Right lobe of liver (tissue), 6 donors: ENCODE measurements at regions not wholly inside any gene's neighbourhood (a gene's known extent, or its start where the extent isn't known, plus 50 kb on each side); places are given as distances from the start of the nearest gene placed in this dataset.

ENCODE experiments used
- ATAC-seq, 4 donors: fragments of 200-7000 bp; cut with Tn5 transposase; one replicate each; pipeline ENCODE4 v1.9.1; 2020; ENCODE audit warnings: mild to moderate bottlenecking in 4 of 4, moderate library complexity in 4 of 4
- DNase-seq, 3 donors: peaks; one replicate each; pipeline ENCODE4 v3.0.0-alpha.2; 2020
- H3K27ac ChIP-seq, 3 donors: fragments of 200-600 bp; one replicate each; pipeline ENCODE4 v1.8.0; 2022
- H3K27me3 ChIP-seq, 2 donors: fragments of 200-600 bp; one replicate each; pipeline ENCODE4 v1.8.0; 2022
- H3K36me3 ChIP-seq, 4 donors: fragments of 200-600 bp; sonication (generic) in 1 of 4; one replicate each; pipeline versions ENCODE4 v1.5.1 to v1.8.0; 2017 to 2022; ENCODE audit warnings: control low read depth in 1 of 4
- H3K4me1 ChIP-seq, 4 donors: fragments of 200-600 bp; sonication (generic) in 1 of 4; one replicate each; pipeline versions ENCODE4 v1.5.1 to v1.8.0; 2017 to 2022; ENCODE audit warnings: control low read depth in 1 of 4
- H3K4me3 ChIP-seq, 3 donors: fragments of 200-600 bp; one replicate each; pipeline ENCODE4 v1.8.0; 2022
- H3K9me3 ChIP-seq, 4 donors: fragments of 200-600 bp; sonication (generic) in 1 of 4; one replicate each; pipeline versions ENCODE4 v1.5.1 to v1.8.0; 2017 to 2022; ENCODE audit warnings: control low read depth in 1 of 4
- POLR2A ChIP-seq: fragments of 450-650 bp; IDR thresholded peaks from one replicate; pipeline ENCODE4 v1.6.1; 2017; ENCODE audit warnings: antibody characterized with exemption, mild to moderate bottlenecking
- WGBS: methylation state at CpG from one replicate; pipeline ENCODE4 v1.1.6; 2018; ENCODE audit warnings: low coverage, low lambda C conversion rate; ENCODE audit not compliant: insufficient coverage; ENCODE audit errors: missing lambda C conversion rate; 5-methylcytosine and 5-hydroxymethylcytosine counted together
- intact Hi-C, 2 donors: fragments of 100-400 bp; cut with DNase I; formaldehyde crosslinking; loops; one replicate each; pipeline versions ENCODE4 v1.11.2 to v1.14.1; 2022
- TF ChIP-seq, protein P1 (sequence below), 4 donors: fragments of 200-600 bp in 3 of 4; fragments of 450-650 bp in 1 of 4; IDR thresholded peaks; one replicate each; pipeline versions ENCODE4 v1.5.1 to v1.8.0; 2016 to 2022; ENCODE audit warnings: antibody characterized with exemption in 4 of 4, mild to moderate bottlenecking in 2 of 4
- donor health status: DM: no; HTN: yes; CAD: no.
- donor health status: DM: no; HTN: no; CAD: no.
- donor health status: DM: no; HTN: no; CAD: no.
- donor health status: DM: no; HTN: yes; CAD: no.
- donor health status: DM: no; HTN: yes; CAD: no.

DNA sequence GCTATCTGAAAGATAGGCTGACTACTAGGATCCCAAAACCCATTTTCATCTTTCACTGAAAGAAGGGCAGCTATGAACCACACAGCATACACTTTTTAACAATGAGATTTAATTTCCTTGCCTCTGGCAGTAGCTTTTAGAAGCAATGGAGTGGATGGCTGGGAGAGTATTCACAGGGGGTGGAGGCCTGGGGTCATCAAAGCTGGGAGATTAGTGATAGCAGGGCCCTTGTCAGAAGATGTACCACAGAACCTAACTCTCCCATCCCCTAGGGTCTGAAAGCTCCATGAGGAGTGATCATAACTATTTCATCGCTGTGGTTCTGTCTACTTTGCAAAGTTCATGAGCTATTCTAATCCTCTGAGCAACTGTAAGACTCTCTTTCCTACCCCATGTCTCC lies 332.2 kb downstream of the PRELID2 start:
- Histone ChIP-seq H3K36me3 (no peaks in the 10 kb centered on the region), H3K4me1 (no peaks in the 10 kb centered on the region), H3K27ac (no peak overlapping the region), H3K27me3 (no peaks in the 10 kb centered on the region), H3K4me3 (no peak overlapping the region), H3K9me3 (no peaks in the 10 kb centered on the region)
- WGBS, result 83% methylated on average over 1 of the region's 1 CpG
- ATAC-seq (no peak), DNase-seq (no peak)
- intact Hi-C loops, result no loop called here
- TF ChIP-seq, protein P1, sequence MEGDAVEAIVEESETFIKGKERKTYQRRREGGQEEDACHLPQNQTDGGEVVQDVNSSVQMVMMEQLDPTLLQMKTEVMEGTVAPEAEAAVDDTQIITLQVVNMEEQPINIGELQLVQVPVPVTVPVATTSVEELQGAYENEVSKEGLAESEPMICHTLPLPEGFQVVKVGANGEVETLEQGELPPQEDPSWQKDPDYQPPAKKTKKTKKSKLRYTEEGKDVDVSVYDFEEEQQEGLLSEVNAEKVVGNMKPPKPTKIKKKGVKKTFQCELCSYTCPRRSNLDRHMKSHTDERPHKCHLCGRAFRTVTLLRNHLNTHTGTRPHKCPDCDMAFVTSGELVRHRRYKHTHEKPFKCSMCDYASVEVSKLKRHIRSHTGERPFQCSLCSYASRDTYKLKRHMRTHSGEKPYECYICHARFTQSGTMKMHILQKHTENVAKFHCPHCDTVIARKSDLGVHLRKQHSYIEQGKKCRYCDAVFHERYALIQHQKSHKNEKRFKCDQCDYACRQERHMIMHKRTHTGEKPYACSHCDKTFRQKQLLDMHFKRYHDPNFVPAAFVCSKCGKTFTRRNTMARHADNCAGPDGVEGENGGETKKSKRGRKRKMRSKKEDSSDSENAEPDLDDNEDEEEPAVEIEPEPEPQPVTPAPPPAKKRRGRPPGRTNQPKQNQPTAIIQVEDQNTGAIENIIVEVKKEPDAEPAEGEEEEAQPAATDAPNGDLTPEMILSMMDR (IDR thresholded peaks at IDR 0.05), result no peak
- TF ChIP-seq POLR2A, result no peak

DNA sequence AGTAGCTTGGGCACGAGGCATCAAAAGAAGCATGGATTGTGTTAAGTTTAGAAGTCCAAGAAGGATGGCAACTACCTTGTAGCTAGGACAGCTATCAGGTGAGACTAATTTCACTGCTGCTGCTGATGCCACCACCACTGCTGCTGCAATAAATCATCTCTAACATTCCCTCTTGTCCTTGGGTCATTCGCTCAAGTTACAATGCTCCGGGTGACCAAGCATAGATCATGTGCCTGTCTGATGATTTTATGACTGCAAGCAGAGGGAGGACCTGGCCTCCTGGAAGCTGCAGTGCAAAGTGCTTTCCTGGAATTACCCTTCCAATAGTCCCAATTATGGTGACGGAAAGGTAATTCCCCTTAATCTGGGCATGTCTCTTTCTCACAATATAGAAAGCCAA lies 334.4 kb downstream of the PRELID2 start:
- intact Hi-C loops, result no loop called here

DNA sequence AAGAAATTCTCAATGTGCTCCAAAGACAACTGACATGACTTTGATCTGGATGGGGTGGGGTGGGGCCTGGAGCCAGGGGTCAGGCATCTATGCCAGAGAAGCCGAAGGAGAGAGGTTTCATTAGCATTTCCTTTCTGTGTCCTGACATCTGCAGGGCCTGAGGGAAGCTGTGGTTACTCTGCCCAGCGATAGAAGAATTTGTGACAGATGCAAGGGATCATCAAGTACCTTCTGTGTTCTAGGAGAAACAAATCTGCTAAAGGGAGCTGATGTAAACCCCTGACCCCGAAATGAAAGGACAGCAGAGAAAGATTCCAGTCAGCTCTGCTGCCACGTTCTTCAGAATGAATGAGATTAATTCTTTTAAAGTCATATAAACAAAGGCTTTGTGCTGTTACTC lies 335.7 kb downstream of the PRELID2 start:
- intact Hi-C loops, result no loop called here
- DNase-seq (no peak), ATAC-seq (no peak)
- Histone ChIP-seq H3K4me3 (no peak overlapping the region), H3K27me3 (no peaks in the 10 kb centered on the region), H3K4me1 (no peaks in the 10 kb centered on the region), H3K9me3 (no peaks in the 10 kb centered on the region), H3K36me3 (no peaks in the 10 kb centered on the region), H3K27ac (no peak overlapping the region)
- 47% methylated on average over 3 of the region's 4 CpGs for WGBS
- TF ChIP-seq POLR2A, result no peak
- TF ChIP-seq, protein P1 (IDR thresholded peaks at IDR 0.05), result no peak

More for the DNA sequence above, 334.4 kb downstream of the PRELID2 start:
- no peak for TF ChIP-seq POLR2A
- TF ChIP-seq, protein P1 (IDR thresholded peaks at IDR 0.05), result no peak
- no peak for ATAC-seq
- H3K36me3 ChIP-seq, result no peaks in the 10 kb centered on the region
- WGBS, result 65% methylated on average over 2 of the region's 4 CpGs
- H3K4me3 ChIP-seq, result no peak overlapping the region
- no peaks in the 10 kb centered on the region for H3K4me1 ChIP-seq
- H3K27me3 ChIP-seq, result no peaks in the 10 kb centered on the region
- DNase-seq, result no peak
- H3K27ac ChIP-seq, result no peak overlapping the region
- no peaks in the 10 kb centered on the region for H3K9me3 ChIP-seq

DNA sequence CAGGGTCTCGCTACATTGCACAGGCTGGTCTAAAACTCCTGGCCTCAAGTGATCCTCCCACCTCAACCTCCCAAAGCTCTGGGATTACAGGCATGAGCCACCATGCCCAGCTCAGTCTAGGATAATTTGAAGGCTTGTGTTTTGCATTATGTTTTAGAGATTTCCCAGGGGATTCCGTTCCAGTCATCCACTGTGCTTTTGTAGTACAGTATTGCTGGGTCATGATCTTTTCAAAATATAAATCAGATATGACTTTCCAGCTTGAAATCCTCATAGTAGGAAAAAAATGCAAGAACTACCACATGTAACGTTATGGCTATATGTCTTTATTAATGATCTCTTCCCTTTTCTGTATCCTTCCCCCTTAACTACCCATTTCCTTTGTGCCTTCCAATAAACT lies 338.1 kb downstream of the PRELID2 start:
- no peak overlapping the region for H3K27ac ChIP-seq
- intact Hi-C loops, result no loop called here
- no peaks in the 10 kb centered on the region for H3K4me1 ChIP-seq
- no peaks in the 10 kb centered on the region for H3K36me3 ChIP-seq
- no peak for DNase-seq
- H3K9me3 ChIP-seq, result no peaks in the 10 kb centered on the region
- no peak for ATAC-seq
- H3K27me3 ChIP-seq, result no peaks in the 10 kb centered on the region
- no peak overlapping the region for H3K4me3 ChIP-seq
- TF ChIP-seq POLR2A, result no peak
- TF ChIP-seq, protein P1 (IDR thresholded peaks at IDR 0.05), result no peak
- 69% methylated on average over 3 of the region's 3 CpGs for WGBS

DNA sequence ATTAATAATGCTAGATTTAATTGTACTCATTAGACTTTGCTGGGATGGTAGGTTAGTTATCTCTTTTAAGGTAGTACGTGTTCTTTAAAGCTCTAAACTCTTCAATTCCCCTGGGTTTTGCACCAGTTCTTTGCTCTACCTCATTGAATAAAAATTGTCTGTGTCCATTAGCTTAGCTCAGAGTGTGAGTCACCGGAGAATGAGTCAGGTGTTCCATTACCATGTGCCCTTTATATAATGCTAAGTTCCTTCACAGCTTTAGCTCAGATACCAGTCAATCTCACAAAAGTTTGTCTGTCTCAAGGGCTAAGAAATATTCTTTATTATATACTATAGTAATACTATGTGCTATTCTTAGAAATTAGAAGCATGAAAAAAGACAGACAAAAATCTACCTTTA lies 339.4 kb downstream of the PRELID2 start:
- no peak overlapping the region for H3K4me3 ChIP-seq
- no peaks in the 10 kb centered on the region for H3K27me3 ChIP-seq
- no peaks in the 10 kb centered on the region for H3K9me3 ChIP-seq
- WGBS, result 81% methylated on average over 2 of the region's 2 CpGs
- ATAC-seq, result peak in 1 of 4 donors; percentile 53
- no peaks in the 10 kb centered on the region for H3K36me3 ChIP-seq
- no peak for DNase-seq
- TF ChIP-seq, protein P1 (IDR thresholded peaks at IDR 0.05), result no peak
- TF ChIP-seq POLR2A, result no peak
- intact Hi-C loops, result no loop called here
- no peak overlapping the region for H3K27ac ChIP-seq
- H3K4me1 ChIP-seq, result no peaks in the 10 kb centered on the region
